ENCODE measurements at regions not wholly inside any gene's neighbourhood (a gene's known extent, or its start where the extent isn't known, plus 50 kb on each side); places are given as distances from the start of the nearest gene placed in this dataset.

DNA sequence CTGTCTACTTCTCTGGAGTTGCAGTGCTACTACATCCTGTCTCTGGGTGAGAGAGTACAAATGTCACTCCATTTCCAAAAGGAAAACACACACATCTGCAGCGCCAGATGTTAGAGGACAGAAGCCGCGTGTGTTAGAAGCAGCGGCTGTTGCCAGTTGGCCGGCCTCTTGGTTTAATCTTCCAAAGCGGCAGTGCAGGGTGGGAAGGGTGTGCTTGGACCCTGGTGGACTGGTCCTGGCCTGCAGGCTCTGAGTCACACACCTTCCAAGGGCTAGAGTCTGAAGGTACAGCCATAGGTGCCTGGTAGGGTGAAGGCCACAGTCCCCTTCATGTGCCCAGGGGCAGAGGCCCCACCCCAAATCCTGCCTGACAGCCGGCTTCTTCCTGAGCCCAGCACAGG lies 99.8 kb downstream of the CTTN start:
- TF ChIP-seq, protein P1, sequence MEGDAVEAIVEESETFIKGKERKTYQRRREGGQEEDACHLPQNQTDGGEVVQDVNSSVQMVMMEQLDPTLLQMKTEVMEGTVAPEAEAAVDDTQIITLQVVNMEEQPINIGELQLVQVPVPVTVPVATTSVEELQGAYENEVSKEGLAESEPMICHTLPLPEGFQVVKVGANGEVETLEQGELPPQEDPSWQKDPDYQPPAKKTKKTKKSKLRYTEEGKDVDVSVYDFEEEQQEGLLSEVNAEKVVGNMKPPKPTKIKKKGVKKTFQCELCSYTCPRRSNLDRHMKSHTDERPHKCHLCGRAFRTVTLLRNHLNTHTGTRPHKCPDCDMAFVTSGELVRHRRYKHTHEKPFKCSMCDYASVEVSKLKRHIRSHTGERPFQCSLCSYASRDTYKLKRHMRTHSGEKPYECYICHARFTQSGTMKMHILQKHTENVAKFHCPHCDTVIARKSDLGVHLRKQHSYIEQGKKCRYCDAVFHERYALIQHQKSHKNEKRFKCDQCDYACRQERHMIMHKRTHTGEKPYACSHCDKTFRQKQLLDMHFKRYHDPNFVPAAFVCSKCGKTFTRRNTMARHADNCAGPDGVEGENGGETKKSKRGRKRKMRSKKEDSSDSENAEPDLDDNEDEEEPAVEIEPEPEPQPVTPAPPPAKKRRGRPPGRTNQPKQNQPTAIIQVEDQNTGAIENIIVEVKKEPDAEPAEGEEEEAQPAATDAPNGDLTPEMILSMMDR (CRISPR knock-in tag; IDR thresholded peaks at IDR 0.05), result no peak
- TF ChIP-seq EP300 (IDR thresholded peaks at IDR 0.05; ENCODE audit: low read depth in 2 of 2, low read length in 2 of 2) (no peak), EP300 (CRISPR knock-in tag; IDR thresholded peaks at IDR 0.05; ENCODE audit: borderline replicate concordance) (no peak), SRF (IDR thresholded peaks at IDR 0.05; ENCODE audit: low read depth, low read length) (no peak), GMEB2 (CRISPR knock-in tag; IDR thresholded peaks at IDR 0.05; ENCODE audit: low read depth) (no peak), IKZF4 (CRISPR knock-in tag; IDR thresholded peaks at IDR 0.05; ENCODE audit: borderline replicate concordance, low read depth, not compliant biosample characterization) (no peak), ZBTB21 (CRISPR knock-in tag; IDR thresholded peaks at IDR 0.05) (no peak), SAFB2 (CRISPR knock-in tag; IDR thresholded peaks at IDR 0.05; ENCODE audit: borderline replicate concordance, low read depth) (no peak)
